Activated naive CD8-positive, alpha-beta T cell treated with anti-CD3 and anti-CD28 coated beads, Interleukin-2, amount 10 ng/mL, durations not matched to agents 7 days and 5 days (primary cell): ENCODE measurements at regions not wholly inside any gene's neighbourhood (a gene's known extent, or its start where the extent isn't known, plus 50 kb on each side); places are given as distances from the start of the nearest gene placed in this dataset.

Source experiments
- ATAC-seq: fragments of 150-1000 bp; cut with Tn5 transposase; one replicate; pipeline ENCODE4 v1.10.0; 2021; ENCODE audit warnings: low read depth, moderate library complexity
- POLR2A ChIA-PET: fragments of 350-600 bp; sonication (Branson Sonifier 250); formaldehyde crosslinking; loops from one replicate; lab custom pipeline; 2021; ENCODE audit warnings: antibody characterized with exemption; lab: Charles Lee
- DNase-seq: peaks from one replicate; pipeline ENCODE4 v3.0.0; 2021
- H3K27ac Mint-ChIP-seq: one replicate; pipeline ENCODE4 v1.8.0; 2022; ENCODE audit warnings: mild to moderate bottlenecking, mixed read lengths
- H3K27me3 Mint-ChIP-seq: one replicate; pipeline ENCODE4 v1.8.0; 2022; ENCODE audit warnings: mild to moderate bottlenecking, moderate library complexity, mixed read lengths
- H3K36me3 Mint-ChIP-seq: one replicate; pipeline ENCODE4 v1.8.0; 2021; ENCODE audit warnings: mild to moderate bottlenecking, mixed read lengths
- H3K4me1 Mint-ChIP-seq: one replicate; pipeline ENCODE4 v1.8.0; 2021; ENCODE audit warnings: mixed read lengths
- H3K4me3 Mint-ChIP-seq: one replicate; pipeline ENCODE4 v1.8.0; 2022; ENCODE audit warnings: mild to moderate bottlenecking, moderate library complexity, mixed read lengths
- H3K9me3 Mint-ChIP-seq: one replicate; pipeline ENCODE4 v1.8.0; 2021; ENCODE audit warnings: mixed read lengths

GRCh38 chr14:26174395-26174794 lies 423.4 kb downstream of the NOVA1 start:
- Mint-ChIP-seq H3K4me1 (no peaks in the 10 kb centered on the region), H3K36me3 (no peaks in the 10 kb centered on the region), H3K27ac (no peak overlapping the region), H3K27me3 (no peaks in the 10 kb centered on the region), H3K9me3 (no peaks in the 10 kb centered on the region), H3K4me3 (no peak overlapping the region)
- ATAC-seq (no peak), DNase-seq (no peak)
- POLR2A ChIA-PET, result no interaction called here

- Mint-ChIP-seq H3K36me3 (no peaks in the 10 kb centered on the region), H3K4me1 (no peaks in the 10 kb centered on the region), H3K27me3 (no peaks in the 10 kb centered on the region), H3K4me3 (no peak overlapping the region), H3K9me3 (no peaks in the 10 kb centered on the region), H3K27ac (no peak overlapping the region)
- no peak for DNase-seq
- POLR2A ChIA-PET, result no interaction called here
- no peak for ATAC-seq
Observed at GRCh38 chr14:26173581-26174110, 424.2 kb downstream of the NOVA1 start.

- H3K27ac Mint-ChIP-seq, result no peak overlapping the region
- no peaks in the 10 kb centered on the region for H3K36me3 Mint-ChIP-seq
- no peak for DNase-seq
- H3K4me3 Mint-ChIP-seq, result no peak overlapping the region
- H3K4me1 Mint-ChIP-seq, result no peaks in the 10 kb centered on the region
- no peaks in the 10 kb centered on the region for H3K27me3 Mint-ChIP-seq
- POLR2A ChIA-PET, result no interaction called here
- H3K9me3 Mint-ChIP-seq, result no peaks in the 10 kb centered on the region
- ATAC-seq, result no peak
Observed at GRCh38 chr14:26172396-26172795, 425.4 kb downstream of the NOVA1 start.

GRCh38 chr14:26170885-26171284 lies 426.9 kb downstream of the NOVA1 start:
- DNase-seq (no peak), ATAC-seq (no peak)
- Mint-ChIP-seq H3K4me3 (no peak overlapping the region), H3K27me3 (no peaks in the 10 kb centered on the region), H3K4me1 (no peaks in the 10 kb centered on the region), H3K27ac (no peak overlapping the region), H3K9me3 (no peaks in the 10 kb centered on the region), H3K36me3 (no peaks in the 10 kb centered on the region)
- POLR2A ChIA-PET, result no interaction called here

GRCh38 chr14:26163761-26164160 lies 434.1 kb downstream of the NOVA1 start:
- DNase-seq, result no peak
- H3K36me3 Mint-ChIP-seq, result no peaks in the 10 kb centered on the region
- H3K27me3 Mint-ChIP-seq, result no peaks in the 10 kb centered on the region
- POLR2A ChIA-PET, result interaction anchor here (0.7 kb wide), 1 partner anchor 221 kb away, joined by 3 read pairs; no protein-coding TSS in a partner anchor
- ATAC-seq, result no peak
- no peak overlapping the region for H3K27ac Mint-ChIP-seq
- no peaks in the 10 kb centered on the region for H3K4me1 Mint-ChIP-seq
- no peak overlapping the region for H3K4me3 Mint-ChIP-seq
- H3K9me3 Mint-ChIP-seq, result peaks cover 5% of the 10 kb centered on the region

- POLR2A ChIA-PET, result no interaction called here
- no peaks in the 10 kb centered on the region for H3K36me3 Mint-ChIP-seq
- H3K4me3 Mint-ChIP-seq, result no peak overlapping the region
- no peaks in the 10 kb centered on the region for H3K4me1 Mint-ChIP-seq
- ATAC-seq, result no peak
- no peaks in the 10 kb centered on the region for H3K27me3 Mint-ChIP-seq
- no peak for DNase-seq
- H3K9me3 Mint-ChIP-seq, result peaks cover 9% of the 10 kb centered on the region
- no peak overlapping the region for H3K27ac Mint-ChIP-seq
Observed at GRCh38 chr14:26157517-26157916, 440.3 kb downstream of the NOVA1 start.

- no peak overlapping the region for H3K27ac Mint-ChIP-seq
- no peak overlapping the region for H3K4me3 Mint-ChIP-seq
- no peaks in the 10 kb centered on the region for H3K27me3 Mint-ChIP-seq
- no peaks in the 10 kb centered on the region for H3K36me3 Mint-ChIP-seq
- POLR2A ChIA-PET, result no interaction called here
- H3K9me3 Mint-ChIP-seq, result peaks cover 2% of the 10 kb centered on the region
- no peak for DNase-seq
- no peaks in the 10 kb centered on the region for H3K4me1 Mint-ChIP-seq
- ATAC-seq, result no peak
Observed at GRCh38 chr14:26143057-26143456, 454.8 kb downstream of the NOVA1 start.

GRCh38 chr14:26138764-26139445 lies 458.9 kb downstream of the NOVA1 start:
- no peaks in the 10 kb centered on the region for H3K36me3 Mint-ChIP-seq
- H3K4me1 Mint-ChIP-seq, result no peaks in the 10 kb centered on the region
- ATAC-seq, result no peak
- H3K27ac Mint-ChIP-seq, result no peak overlapping the region
- POLR2A ChIA-PET, result no interaction called here
- DNase-seq, result no peak
- no peaks in the 10 kb centered on the region for H3K27me3 Mint-ChIP-seq
- H3K9me3 Mint-ChIP-seq, result peaks cover 6% of the 10 kb centered on the region
- no peak overlapping the region for H3K4me3 Mint-ChIP-seq

- peaks cover 6% of the 10 kb centered on the region for H3K9me3 Mint-ChIP-seq
- POLR2A ChIA-PET, result no interaction called here
- H3K27me3 Mint-ChIP-seq, result no peaks in the 10 kb centered on the region
- no peaks in the 10 kb centered on the region for H3K4me1 Mint-ChIP-seq
- H3K4me3 Mint-ChIP-seq, result no peak overlapping the region
- ATAC-seq (no peak), DNase-seq (no peak)
- H3K27ac Mint-ChIP-seq, result no peak overlapping the region
- H3K36me3 Mint-ChIP-seq, result no peaks in the 10 kb centered on the region
Observed at GRCh38 chr14:26137161-26137560, 460.7 kb downstream of the NOVA1 start.

GRCh38 chr14:26132061-26132645 lies 465.7 kb downstream of the NOVA1 start:
- Mint-ChIP-seq H3K27ac (no peak overlapping the region), H3K36me3 (no peaks in the 10 kb centered on the region), H3K27me3 (no peaks in the 10 kb centered on the region), H3K4me1 (no peaks in the 10 kb centered on the region), H3K4me3 (no peak overlapping the region), H3K9me3 (peaks cover 6% of the 10 kb centered on the region)
- ATAC-seq (no peak), DNase-seq (no peak)
- POLR2A ChIA-PET, result no interaction called here

GRCh38 chr14:26130690-26131089 lies 467.1 kb downstream of the NOVA1 start:
- no peak for DNase-seq
- H3K27me3 Mint-ChIP-seq, result no peaks in the 10 kb centered on the region
- H3K4me1 Mint-ChIP-seq, result no peaks in the 10 kb centered on the region
- no peak overlapping the region for H3K4me3 Mint-ChIP-seq
- no peaks in the 10 kb centered on the region for H3K36me3 Mint-ChIP-seq
- no peak overlapping the region for H3K27ac Mint-ChIP-seq
- H3K9me3 Mint-ChIP-seq, result peaks cover 6% of the 10 kb centered on the region
- no peak for ATAC-seq
- POLR2A ChIA-PET, result no interaction called here

- Mint-ChIP-seq H3K4me3 (no peak overlapping the region), H3K9me3 (peaks cover 6% of the 10 kb centered on the region)
- POLR2A ChIA-PET, result no interaction called here
Observed at GRCh38 chr14:26128931-26129671, 468.7 kb downstream of the NOVA1 start.

GRCh38 chr14:26124896-26125438 lies 472.9 kb downstream of the NOVA1 start:
- POLR2A ChIA-PET, result no interaction called here
- no peak overlapping the region for H3K4me3 Mint-ChIP-seq
- H3K27me3 Mint-ChIP-seq, result no peaks in the 10 kb centered on the region
- DNase-seq, result no peak
- peaks cover 1% of the 10 kb centered on the region for H3K9me3 Mint-ChIP-seq
- no peak for ATAC-seq
- no peaks in the 10 kb centered on the region for H3K4me1 Mint-ChIP-seq
- no peaks in the 10 kb centered on the region for H3K36me3 Mint-ChIP-seq
- H3K27ac Mint-ChIP-seq, result no peak overlapping the region

More at GRCh38 chr14:26128931-26129671, 468.7 kb downstream of the NOVA1 start:
- no peak for DNase-seq
- Mint-ChIP-seq H3K27me3 (no peaks in the 10 kb centered on the region), H3K36me3 (no peaks in the 10 kb centered on the region), H3K27ac (no peak overlapping the region), H3K4me1 (no peaks in the 10 kb centered on the region)
- ATAC-seq, result no peak
